Endothelial cell of umbilical vein (primary cell): ENCODE measurements at regions not wholly inside any gene's neighbourhood (a gene's known extent, or its start where the extent isn't known, plus 50 kb on each side); places are given as distances from the start of the nearest gene placed in this dataset.

Experiments used
- CTCF ChIP-seq, 2 donors: IDR thresholded peaks; 1 replicate in 1 of 2; 2 replicates in 1 of 2; pipeline ENCODE4 v1.5.1; 2011; ENCODE audit warnings: low read length in 2 of 2, mild to moderate bottlenecking in 2 of 2, moderate library complexity in 2 of 2, control low read depth in 1 of 2, inconsistent platforms in 1 of 2, low read depth in 1 of 2; ENCODE audit not compliant: insufficient read depth in 1 of 2; ENCODE audit errors: extremely low read depth in 1 of 2
- EZH2 ChIP-seq: IDR thresholded peaks from 2 replicates; pipeline ENCODE4 v1.6.1; 2012; ENCODE audit warnings: borderline replicate concordance, low read depth, mild to moderate bottlenecking, moderate library complexity, low read length, inconsistent platforms; ENCODE audit not compliant: severe bottlenecking
- FOS ChIP-seq: IDR thresholded peaks from 2 replicates; pipeline ENCODE4 v1.6.1; 2011; ENCODE audit warnings: mild to moderate bottlenecking, low read length, moderate library complexity, borderline replicate concordance; ENCODE audit not compliant: insufficient read depth
- GATA2 ChIP-seq: IDR thresholded peaks from 2 replicates; pipeline ENCODE4 v1.7.0; 2011; ENCODE audit warnings: low read depth, mild to moderate bottlenecking, moderate library complexity, mixed read lengths, low read length; ENCODE audit not compliant: insufficient read length, insufficient read depth
- JUN ChIP-seq: IDR thresholded peaks from 2 replicates; pipeline ENCODE4 v1.6.1; 2011; ENCODE audit warnings: borderline replicate concordance, low read depth; ENCODE audit not compliant: insufficient read length, insufficient read depth
- MAX ChIP-seq: IDR thresholded peaks from 2 replicates; pipeline ENCODE4 v1.6.1; 2011; ENCODE audit not compliant: insufficient read depth, insufficient read length
- MYC ChIP-seq: IDR thresholded peaks from one replicate; pipeline ENCODE4 v1.6.1; 2011; ENCODE audit warnings: mild to moderate bottlenecking, low read depth, low read length
- POLR2A ChIP-seq: IDR thresholded peaks from 2 replicates; pipeline ENCODE4 v1.6.1; 2012; ENCODE audit warnings: low read depth, mild to moderate bottlenecking, control low read depth, low read length
- POLR2AphosphoS5 ChIP-seq: IDR thresholded peaks from 2 replicates; pipeline ENCODE4 v1.6.1; 2012; ENCODE audit warnings: low read depth, mild to moderate bottlenecking, control low read depth, low read length, moderate library complexity; ENCODE audit not compliant: insufficient read depth

GRCh38 chr5:10173716-10174115 is 76.0 kb downstream of the ATPSCKMT start:
- no peak for TF ChIP-seq POLR2AphosphoS5
- TF ChIP-seq POLR2A = no peak
- TF ChIP-seq CTCF (IDR thresholded peaks at IDR 0.05; ENCODE audit: extremely low read depth in 1 of 2, insufficient read depth in 1 of 2, low read depth in 1 of 2, low read length in 2 of 2) = no peak
- TF ChIP-seq JUN = no peak
- no peak for TF ChIP-seq EZH2
- TF ChIP-seq MYC = no peak
- no peak for TF ChIP-seq MAX
- no peak for TF ChIP-seq GATA2
- no peak for TF ChIP-seq FOS
